ENCODE measurements at regions not wholly inside any gene's neighbourhood (a gene's known extent, or its start where the extent isn't known, plus 50 kb on each side); places are given as distances from the start of the nearest gene placed in this dataset.
"Not testable (repeated sequence)": the region's sequence is repeated elsewhere in the genome, so short reads cannot be mapped to it uniquely, and the experiment has no call there.

GRCh38 chr16:31727553-31727952 lies 146.1 kb upstream of the ZNF267 start:
- Histone ChIP-seq H3K27ac (no peak overlapping the region), H3K27me3 (replicated peaks; ENCODE audit: insufficient read depth) (no peaks in the 10 kb centered on the region), H3K4me3 (no peak overlapping the region), H3K4me1 (replicated peaks) (no peaks in the 10 kb centered on the region), H3K36me3 (no peaks in the 10 kb centered on the region), H3K9me3 (no peaks in the 10 kb centered on the region)
- DNase-seq (ENCODE audit: low spot score), result no peak
- no peak for TF ChIP-seq POLR2A (IDR thresholded peaks at IDR 0.05)
- no peak for TF ChIP-seq CTCF (IDR thresholded peaks at IDR 0.05)
- TF ChIP-seq POLR2AphosphoS5 (IDR thresholded peaks at IDR 0.05), result no peak
- intact Hi-C loops (cut with DNase I), result no loop called here

- Histone ChIP-seq H3K4me3 (no peak overlapping the region), H3K9me3 (no peaks in the 10 kb centered on the region), H3K27ac (no peak overlapping the region), H3K27me3 (replicated peaks; ENCODE audit: insufficient read depth) (no peaks in the 10 kb centered on the region), H3K36me3 (no peaks in the 10 kb centered on the region), H3K4me1 (replicated peaks) (no peaks in the 10 kb centered on the region)
- DNase-seq (ENCODE audit: low spot score), result no peak
- intact Hi-C loops (cut with DNase I), result no loop called here
- TF ChIP-seq POLR2A (IDR thresholded peaks at IDR 0.05), result no peak
- no peak for TF ChIP-seq POLR2AphosphoS5 (IDR thresholded peaks at IDR 0.05)
- TF ChIP-seq CTCF (IDR thresholded peaks at IDR 0.05), result no peak
- 92% methylated on average over 3 of the region's 3 CpGs for WGBS
Observed at GRCh38 chr16:31734265-31734664, 139.3 kb upstream of the ZNF267 start.

GRCh38 chr16:31745098-31745497 lies 128.5 kb upstream of the ZNF267 start:
- H3K4me3 ChIP-seq; H3K9me3 ChIP-seq; DNase-seq (ENCODE audit: low spot score); intact Hi-C loops (cut with DNase I); H3K4me1 ChIP-seq (replicated peaks); H3K27ac ChIP-seq; H3K36me3 ChIP-seq; H3K27me3 ChIP-seq (replicated peaks; ENCODE audit: insufficient read depth): not testable (repeated sequence)

GRCh38 chr16:31745900-31746299 lies 127.7 kb upstream of the ZNF267 start:
- intact Hi-C loops (cut with DNase I), result no loop called here
- Histone ChIP-seq H3K27me3 (replicated peaks; ENCODE audit: insufficient read depth) (no peaks in the 10 kb centered on the region), H3K36me3 (no peaks in the 10 kb centered on the region), H3K9me3 (no peaks in the 10 kb centered on the region), H3K27ac (no peak overlapping the region), H3K4me3 (no peak overlapping the region), H3K4me1 (replicated peaks) (no peaks in the 10 kb centered on the region)
- no peak for DNase-seq (ENCODE audit: low spot score)
- TF ChIP-seq POLR2AphosphoS5 (IDR thresholded peaks at IDR 0.05) (no peak), CTCF (IDR thresholded peaks at IDR 0.05) (no peak), POLR2A (IDR thresholded peaks at IDR 0.05) (no peak)
- WGBS, result 97% methylated on average over 2 of the region's 2 CpGs

GRCh38 chr16:31754998-31755615 lies 118.5 kb upstream of the ZNF267 start:
- intact Hi-C loops (cut with DNase I), result no loop called here
- Histone ChIP-seq H3K36me3 (peaks cover 0 to 12% of the 10 kb centered on the region in 2 donors), H3K27ac (no peak overlapping the region), H3K4me3 (no peak overlapping the region), H3K27me3 (replicated peaks; ENCODE audit: insufficient read depth) (no peaks in the 10 kb centered on the region), H3K9me3 (peaks cover 4% of the 10 kb centered on the region), H3K4me1 (replicated peaks) (no peaks in the 10 kb centered on the region)
- 92% methylated on average over 7 of the region's 7 CpGs for WGBS
- no peak for TF ChIP-seq POLR2AphosphoS5 (IDR thresholded peaks at IDR 0.05)
- TF ChIP-seq POLR2A (IDR thresholded peaks at IDR 0.05), result no peak
- TF ChIP-seq CTCF (IDR thresholded peaks at IDR 0.05), result no peak
- DNase-seq (ENCODE audit: low spot score), result no peak
